Right lobe of liver (tissue), 6 donors: ENCODE measurements at regions not wholly inside any gene's neighbourhood (a gene's known extent, or its start where the extent isn't known, plus 50 kb on each side); places are given as distances from the start of the nearest gene placed in this dataset.

Experiments used
- ATAC-seq, 4 donors: fragments of 200-7000 bp; cut with Tn5 transposase; one replicate each; pipeline ENCODE4 v1.9.1; 2020; ENCODE audit warnings: mild to moderate bottlenecking in 4 of 4, moderate library complexity in 4 of 4
- DNase-seq, 3 donors: peaks; one replicate each; pipeline ENCODE4 v3.0.0-alpha.2; 2020
- H3K27ac ChIP-seq, 3 donors: fragments of 200-600 bp; one replicate each; pipeline ENCODE4 v1.8.0; 2022
- H3K27me3 ChIP-seq, 2 donors: fragments of 200-600 bp; one replicate each; pipeline ENCODE4 v1.8.0; 2022
- H3K36me3 ChIP-seq, 4 donors: fragments of 200-600 bp; sonication (generic) in 1 of 4; one replicate each; pipeline versions ENCODE4 v1.5.1 to v1.8.0; 2017 to 2022; ENCODE audit warnings: control low read depth in 1 of 4
- H3K4me1 ChIP-seq, 4 donors: fragments of 200-600 bp; sonication (generic) in 1 of 4; one replicate each; pipeline versions ENCODE4 v1.5.1 to v1.8.0; 2017 to 2022; ENCODE audit warnings: control low read depth in 1 of 4
- H3K4me3 ChIP-seq, 3 donors: fragments of 200-600 bp; one replicate each; pipeline ENCODE4 v1.8.0; 2022
- H3K9me3 ChIP-seq, 4 donors: fragments of 200-600 bp; sonication (generic) in 1 of 4; one replicate each; pipeline versions ENCODE4 v1.5.1 to v1.8.0; 2017 to 2022; ENCODE audit warnings: control low read depth in 1 of 4
- CTCF ChIP-seq, 4 donors: fragments of 200-600 bp in 3 of 4; fragments of 450-650 bp in 1 of 4; IDR thresholded peaks; one replicate each; pipeline versions ENCODE4 v1.5.1 to v1.8.0; 2016 to 2022; ENCODE audit warnings: antibody characterized with exemption in 4 of 4, mild to moderate bottlenecking in 2 of 4
- POLR2A ChIP-seq: fragments of 450-650 bp; IDR thresholded peaks from one replicate; pipeline ENCODE4 v1.6.1; 2017; ENCODE audit warnings: antibody characterized with exemption, mild to moderate bottlenecking
- WGBS: methylation state at CpG from one replicate; pipeline ENCODE4 v1.1.6; 2018; ENCODE audit warnings: low coverage, low lambda C conversion rate; ENCODE audit not compliant: insufficient coverage; ENCODE audit errors: missing lambda C conversion rate; 5-methylcytosine and 5-hydroxymethylcytosine counted together
- intact Hi-C, 2 donors: fragments of 100-400 bp; cut with DNase I; formaldehyde crosslinking; loops; one replicate each; pipeline versions ENCODE4 v1.11.2 to v1.14.1; 2022
- donor health status: DM: no; HTN: yes; CAD: no.
- donor health status: DM: no; HTN: no; CAD: no.
- donor health status: DM: no; HTN: no; CAD: no.
- donor health status: DM: no; HTN: yes; CAD: no.
- donor health status: DM: no; HTN: yes; CAD: no.

- H3K4me3 ChIP-seq = no peak overlapping the region
- no peaks in the 10 kb centered on the region for H3K36me3 ChIP-seq
- H3K27me3 ChIP-seq = no peaks in the 10 kb centered on the region
- ATAC-seq (no peak), DNase-seq (no peak)
- H3K9me3 ChIP-seq = no peaks in the 10 kb centered on the region
- H3K4me1 ChIP-seq = no peaks in the 10 kb centered on the region
- no peak overlapping the region for H3K27ac ChIP-seq
- TF ChIP-seq POLR2A = no peak
- no peak for TF ChIP-seq CTCF (IDR thresholded peaks at IDR 0.05)
- intact Hi-C loops = no loop called here
These were observed 312.5 kb downstream of the C3orf38 start for GRCh38 chr3:88462230-88462629.

GRCh38 chr3:88467191-88467590 lies 317.4 kb downstream of the C3orf38 start:
- H3K36me3 ChIP-seq = no peaks in the 10 kb centered on the region
- no peaks in the 10 kb centered on the region for H3K9me3 ChIP-seq
- no peak for DNase-seq
- no peak overlapping the region for H3K4me3 ChIP-seq
- ATAC-seq = no peak
- intact Hi-C loops = no loop called here
- no peak overlapping the region for H3K27ac ChIP-seq
- H3K27me3 ChIP-seq = no peaks in the 10 kb centered on the region
- no peaks in the 10 kb centered on the region for H3K4me1 ChIP-seq
- 57% methylated on average over 5 of the region's 5 CpGs for WGBS
- TF ChIP-seq CTCF (IDR thresholded peaks at IDR 0.05) (no peak), POLR2A (no peak)

- Histone ChIP-seq H3K27me3 (no peaks in the 10 kb centered on the region), H3K4me3 (no peak overlapping the region), H3K9me3 (no peaks in the 10 kb centered on the region), H3K4me1 (no peaks in the 10 kb centered on the region), H3K36me3 (no peaks in the 10 kb centered on the region), H3K27ac (no peak overlapping the region)
- DNase-seq (no peak), ATAC-seq (no peak)
- TF ChIP-seq CTCF (IDR thresholded peaks at IDR 0.05) (no peak), POLR2A (no peak)
- intact Hi-C loops = no loop called here
- 63% methylated on average over 1 of the region's 1 CpG for WGBS
These were observed 319.5 kb downstream of the C3orf38 start for GRCh38 chr3:88469216-88469615.

GRCh38 chr3:88478460-88478859 lies 328.7 kb downstream of the C3orf38 start:
- DNase-seq (no peak), ATAC-seq (no peak)
- TF ChIP-seq CTCF (IDR thresholded peaks at IDR 0.05) = no peak
- TF ChIP-seq POLR2A = no peak
- Histone ChIP-seq H3K27ac (no peak overlapping the region), H3K9me3 (no peaks in the 10 kb centered on the region), H3K4me3 (no peak overlapping the region), H3K27me3 (no peaks in the 10 kb centered on the region), H3K36me3 (no peaks in the 10 kb centered on the region), H3K4me1 (no peaks in the 10 kb centered on the region)
- intact Hi-C loops = no loop called here
- 29% methylated on average over 1 of the region's 1 CpG for WGBS

GRCh38 chr3:88480822-88481221 lies 331.1 kb downstream of the C3orf38 start:
- Histone ChIP-seq H3K27ac (no peak overlapping the region), H3K4me1 (no peaks in the 10 kb centered on the region), H3K36me3 (no peaks in the 10 kb centered on the region), H3K4me3 (no peak overlapping the region), H3K27me3 (no peaks in the 10 kb centered on the region), H3K9me3 (no peaks in the 10 kb centered on the region)
- intact Hi-C loops = no loop called here
- no peak for ATAC-seq
- WGBS = 34% methylated on average over 3 of the region's 3 CpGs
- no peak for TF ChIP-seq CTCF (IDR thresholded peaks at IDR 0.05)
- TF ChIP-seq POLR2A = no peak
- no peak for DNase-seq
